Neural progenitor cell (in vitro differentiated cells): ENCODE measurements at regions not wholly inside any gene's neighbourhood (a gene's known extent, or its start where the extent isn't known, plus 50 kb on each side); places are given as distances from the start of the nearest gene placed in this dataset.

Experiments used
- DNase-seq: peaks from one replicate; pipeline ENCODE4 v3.0.0-alpha.2; 2016; ENCODE audit warnings: low spot score
- H2AFZ ChIP-seq: fragments of 200-600 bp; sonication (generic); replicated peaks from 2 replicates; pipeline ENCODE4 v1.6.1; 2016; ENCODE audit warnings: antibody characterized with exemption
- H3F3A ChIP-seq: fragments of 200-600 bp; sonication (generic); 2 replicates; pipeline ENCODE4 v1.6.1; 2016; ENCODE audit warnings: antibody characterized with exemption, low read depth
- H3K27ac ChIP-seq: fragments of 200-600 bp; sonication (generic); 2 replicates; pipeline ENCODE4 v1.5.1; 2016; ENCODE audit warnings: mild to moderate bottlenecking
- H3K27me3 ChIP-seq: fragments of 200-600 bp; sonication (generic); 2 replicates; pipeline ENCODE4 v1.6.1; 2016; ENCODE audit warnings: mild to moderate bottlenecking, moderate library complexity
- H3K36me3 ChIP-seq: fragments of 200-600 bp; sonication (generic); 2 replicates; pipeline ENCODE4 v1.5.1; 2016
- H3K4me1 ChIP-seq: fragments of 200-600 bp; sonication (generic); 2 replicates; pipeline ENCODE4 v1.6.1; 2016; ENCODE audit warnings: mixed run types
- H3K4me2 ChIP-seq: fragments of 200-600 bp; sonication (generic); 2 replicates; pipeline ENCODE4 v1.6.1; 2016
- H3K4me3 ChIP-seq: fragments of 200-600 bp; sonication (generic); 2 replicates; pipeline ENCODE4 v1.5.1; 2016
- H3K79me2 ChIP-seq: fragments of 200-600 bp; sonication (generic); 2 replicates; pipeline ENCODE4 v1.6.1; 2016; ENCODE audit warnings: low read depth
- H3K9ac ChIP-seq: fragments of 200-600 bp; sonication (generic); 2 replicates; pipeline ENCODE4 v1.6.1; 2016
- H3K9me3 ChIP-seq: fragments of 200-600 bp; sonication (generic); 2 replicates; pipeline ENCODE4 v1.5.1; 2016; ENCODE audit warnings: low read depth
- H4K20me1 ChIP-seq: fragments of 200-600 bp; sonication (generic); 2 replicates; pipeline ENCODE4 v1.6.1; 2016; ENCODE audit warnings: low read depth
- H3K27ac Mint-ChIP-seq: 3 replicates; pipeline ENCODE4 v1.8.0; 2021; ENCODE audit warnings: mixed read lengths
- H3K27me3 Mint-ChIP-seq: 2 replicates; pipeline ENCODE4 v1.8.0; 2022; ENCODE audit warnings: low read depth, mild to moderate bottlenecking, inconsistent platforms, moderate library complexity, mixed read lengths; ENCODE audit not compliant: insufficient read depth
- H3K36me3 Mint-ChIP-seq: 3 replicates; pipeline ENCODE4 v1.8.0; 2021; ENCODE audit warnings: mixed read lengths
- H3K4me1 Mint-ChIP-seq: 3 replicates; pipeline ENCODE4 v1.8.0; 2021; ENCODE audit warnings: mixed read lengths
- H3K4me3 Mint-ChIP-seq: 3 replicates; pipeline ENCODE4 v1.8.0; 2021; ENCODE audit warnings: mild to moderate bottlenecking, moderate library complexity, mixed read lengths
- H3K9me3 Mint-ChIP-seq: 3 replicates; pipeline ENCODE4 v1.8.0; 2020; ENCODE audit warnings: mixed read lengths
- CTCF ChIP-seq: fragments of 200-600 bp; sonication (generic); IDR thresholded peaks from 2 replicates; pipeline ENCODE4 v1.5.1; 2017; ENCODE audit warnings: antibody characterized with exemption, mild to moderate bottlenecking
- EZH2 ChIP-seq: fragments of 200-600 bp; sonication (generic); IDR thresholded peaks from 2 replicates; pipeline ENCODE4 v1.6.1; 2017; ENCODE audit warnings: antibody characterized with exemption, mild to moderate bottlenecking, moderate library complexity
- EZH2phosphoT487 ChIP-seq: fragments of 200-600 bp; sonication (generic); IDR thresholded peaks from 2 replicates; pipeline ENCODE4 v1.6.1; 2017; ENCODE audit warnings: antibody characterized with exemption

GRCh38 chr10:21003240-21003822 is 106.2 kb upstream of the NEBL start:
- Histone ChIP-seq H3K4me2 (peak overlapping the region; percentile 20), H3K27ac (peak overlapping the region; percentile 30), H3K79me2 (peaks cover 37% of the 10 kb centered on the region), H3K36me3 (no peaks in the 10 kb centered on the region), H4K20me1 (no peaks in the 10 kb centered on the region), H3K27me3 (no peaks in the 10 kb centered on the region), H3K4me1 (peaks cover 25% of the 10 kb centered on the region), H2AFZ (no peak overlapping the region), H3K4me3 (no peak overlapping the region), H3K9me3 (no peaks in the 10 kb centered on the region), H3K9ac (no peak overlapping the region), H3F3A (peaks cover 13% of the 10 kb centered on the region)
- peaks cover 16% of the 10 kb centered on the region for H3K9me3 Mint-ChIP-seq
- TF ChIP-seq CTCF (no peak), EZH2phosphoT487 (no peak), EZH2 (no peak)
- H3K4me1 Mint-ChIP-seq = peaks cover 25% of the 10 kb centered on the region
- no peaks in the 10 kb centered on the region for H3K27me3 Mint-ChIP-seq
- H3K27ac Mint-ChIP-seq = peak overlapping the region; percentile 0
- peaks cover 12% of the 10 kb centered on the region for H3K36me3 Mint-ChIP-seq
- no peak overlapping the region for H3K4me3 Mint-ChIP-seq
- no peak for DNase-seq

- no peak overlapping the region for H3K4me3 ChIP-seq
- no peaks in the 10 kb centered on the region for H4K20me1 ChIP-seq
- peaks cover 13% of the 10 kb centered on the region for H3F3A ChIP-seq
- H3K27ac ChIP-seq = no peak overlapping the region
- H3K79me2 ChIP-seq = peaks cover 45% of the 10 kb centered on the region
- TF ChIP-seq CTCF (no peak), EZH2 (no peak), EZH2phosphoT487 (no peak)
- H3K9ac ChIP-seq = no peak overlapping the region
- H3K4me1 Mint-ChIP-seq = peaks cover 30% of the 10 kb centered on the region
- peaks cover 35% of the 10 kb centered on the region for H3K4me1 ChIP-seq
- peaks cover 12% of the 10 kb centered on the region for H3K36me3 Mint-ChIP-seq
- H3K4me3 Mint-ChIP-seq = no peak overlapping the region
- H3K27ac Mint-ChIP-seq = peak overlapping the region; percentile 40
- H3K36me3 ChIP-seq = no peaks in the 10 kb centered on the region
- H3K4me2 ChIP-seq = no peak overlapping the region
- H2AFZ ChIP-seq = no peak overlapping the region
- no peaks in the 10 kb centered on the region for H3K27me3 Mint-ChIP-seq
- no peaks in the 10 kb centered on the region for H3K9me3 ChIP-seq
- no peak for DNase-seq
- peaks cover 16% of the 10 kb centered on the region for H3K9me3 Mint-ChIP-seq
- H3K27me3 ChIP-seq = no peaks in the 10 kb centered on the region
Observed at GRCh38 chr10:21002091-21002878, 105.2 kb upstream of the NEBL start.

- H3K4me3 ChIP-seq = no peak overlapping the region
- H2AFZ ChIP-seq = no peak overlapping the region
- Mint-ChIP-seq H3K36me3 (peaks cover 10% of the 10 kb centered on the region), H3K27ac (peak overlapping the region; percentile 10), H3K9me3 (peaks cover 8% of the 10 kb centered on the region), H3K4me1 (peaks cover 55% of the 10 kb centered on the region), H3K4me3 (no peak overlapping the region), H3K27me3 (no peaks in the 10 kb centered on the region)
- TF ChIP-seq EZH2phosphoT487 (no peak), EZH2 (no peak), CTCF (no peak)
- peaks cover 61% of the 10 kb centered on the region for H3K4me1 ChIP-seq
- no peaks in the 10 kb centered on the region for H3K36me3 ChIP-seq
- H3K9me3 ChIP-seq = no peaks in the 10 kb centered on the region
- no peaks in the 10 kb centered on the region for H4K20me1 ChIP-seq
- H3K27ac ChIP-seq = no peak overlapping the region
- H3K27me3 ChIP-seq = no peaks in the 10 kb centered on the region
- H3F3A ChIP-seq = peaks cover 36% of the 10 kb centered on the region
- H3K4me2 ChIP-seq = no peak overlapping the region
- no peak overlapping the region for H3K9ac ChIP-seq
- DNase-seq = no peak
- peaks cover 33% of the 10 kb centered on the region for H3K79me2 ChIP-seq
Observed at GRCh38 chr10:20999699-21000098, 102.6 kb upstream of the NEBL start.
